ENCODE measurements at regions not wholly inside any gene's neighbourhood (a gene's known extent, or its start where the extent isn't known, plus 50 kb on each side); places are given as distances from the start of the nearest gene placed in this dataset.

DNA sequence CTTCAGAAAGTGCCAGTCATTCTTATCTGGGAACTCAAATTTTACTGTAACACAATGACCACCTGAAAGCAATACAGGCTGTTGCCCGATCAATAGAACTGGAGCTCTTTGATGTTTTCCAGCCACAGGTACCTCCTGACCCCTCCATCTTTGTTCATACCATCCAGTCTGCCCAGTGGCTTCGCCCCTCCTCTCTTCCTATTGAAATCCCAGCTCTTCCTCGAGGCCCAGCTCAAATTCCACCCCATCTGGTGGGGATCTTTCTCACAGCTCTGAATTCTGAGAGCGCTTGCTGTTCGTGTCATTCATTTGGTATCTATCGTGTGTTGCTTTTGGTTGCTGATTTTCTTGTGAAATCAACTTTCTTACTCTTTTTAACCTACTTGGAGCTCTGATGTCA lies 87.9 kb upstream of the CNKSR3 start:
- TF ChIP-seq EZH2phosphoT487 (IDR thresholded peaks at IDR 0.05; ENCODE audit: borderline replicate concordance), result no peak
- TF ChIP-seq, protein P1, sequence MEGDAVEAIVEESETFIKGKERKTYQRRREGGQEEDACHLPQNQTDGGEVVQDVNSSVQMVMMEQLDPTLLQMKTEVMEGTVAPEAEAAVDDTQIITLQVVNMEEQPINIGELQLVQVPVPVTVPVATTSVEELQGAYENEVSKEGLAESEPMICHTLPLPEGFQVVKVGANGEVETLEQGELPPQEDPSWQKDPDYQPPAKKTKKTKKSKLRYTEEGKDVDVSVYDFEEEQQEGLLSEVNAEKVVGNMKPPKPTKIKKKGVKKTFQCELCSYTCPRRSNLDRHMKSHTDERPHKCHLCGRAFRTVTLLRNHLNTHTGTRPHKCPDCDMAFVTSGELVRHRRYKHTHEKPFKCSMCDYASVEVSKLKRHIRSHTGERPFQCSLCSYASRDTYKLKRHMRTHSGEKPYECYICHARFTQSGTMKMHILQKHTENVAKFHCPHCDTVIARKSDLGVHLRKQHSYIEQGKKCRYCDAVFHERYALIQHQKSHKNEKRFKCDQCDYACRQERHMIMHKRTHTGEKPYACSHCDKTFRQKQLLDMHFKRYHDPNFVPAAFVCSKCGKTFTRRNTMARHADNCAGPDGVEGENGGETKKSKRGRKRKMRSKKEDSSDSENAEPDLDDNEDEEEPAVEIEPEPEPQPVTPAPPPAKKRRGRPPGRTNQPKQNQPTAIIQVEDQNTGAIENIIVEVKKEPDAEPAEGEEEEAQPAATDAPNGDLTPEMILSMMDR (conservative IDR thresholded peaks at IDR 0.05; ENCODE audit: low read length), result no peak
